Osteoblast (primary cell): ENCODE measurements at regions not wholly inside any gene's neighbourhood (a gene's known extent, or its start where the extent isn't known, plus 50 kb on each side); places are given as distances from the start of the nearest gene placed in this dataset.

Experiments used
- DNase-seq: peaks from one replicate; pipeline ENCODE4 v3.0.0; 2011; ENCODE audit warnings: low spot score, mixed read lengths; ENCODE audit not compliant: insufficient read length; ENCODE audit errors: missing footprints
- H2AFZ ChIP-seq: 2 replicates; pipeline ENCODE4 v1.6.0; 2011; ENCODE audit warnings: mild to moderate bottlenecking, low read length
- H3K27ac ChIP-seq: 2 replicates; pipeline ENCODE4 v1.5.1; 2011; ENCODE audit warnings: mild to moderate bottlenecking, low read depth, low read length, moderate library complexity
- H3K27me3 ChIP-seq: 2 replicates; pipeline ENCODE4 v1.6.0; 2012; ENCODE audit warnings: mild to moderate bottlenecking, control low read depth, inconsistent platforms, low read length, moderate library complexity; ENCODE audit not compliant: insufficient read depth
- H3K36me3 ChIP-seq: 2 replicates; pipeline ENCODE4 v1.5.1; 2011; ENCODE audit warnings: mild to moderate bottlenecking, low read length, control low read depth, moderate library complexity; ENCODE audit not compliant: insufficient read depth
- H3K4me1 ChIP-seq: 2 replicates; pipeline ENCODE4 v1.5.1; 2011; ENCODE audit warnings: mild to moderate bottlenecking, low read length, control low read depth, moderate library complexity; ENCODE audit not compliant: insufficient read depth
- H3K4me2 ChIP-seq: 2 replicates; pipeline ENCODE4 v1.6.0; 2011; ENCODE audit warnings: mild to moderate bottlenecking, low read length; ENCODE audit not compliant: insufficient read depth
- H3K4me3 ChIP-seq: fragments of 200-600 bp; sonication (generic); 3 replicates; pipeline ENCODE4 v1.5.1; 2012; ENCODE audit warnings: mild to moderate bottlenecking, low read length, inconsistent platforms; ENCODE audit not compliant: insufficient read depth
- H3K79me2 ChIP-seq: 2 replicates; pipeline ENCODE4 v1.6.0; 2012; ENCODE audit warnings: mild to moderate bottlenecking, low read length, control low read depth, inconsistent platforms; ENCODE audit not compliant: insufficient read depth
- H3K9me3 ChIP-seq: 2 replicates; pipeline ENCODE4 v1.5.1; 2011; ENCODE audit warnings: low read depth, low read length, control low read depth
- H4K20me1 ChIP-seq: 2 replicates; pipeline ENCODE4 v1.6.0; 2012; ENCODE audit warnings: mild to moderate bottlenecking, low read length, control low read depth; ENCODE audit not compliant: insufficient read depth
- TF ChIP-seq, protein P1 (sequence below): IDR thresholded peaks from 2 replicates; pipeline ENCODE4 v1.5.1; 2011; ENCODE audit warnings: mild to moderate bottlenecking, low read depth, low read length, moderate library complexity; ENCODE audit errors: extremely low read depth

GRCh38 chr5:155308289-155308688 lies 294.7 kb downstream of the KIF4B start:
- Histone ChIP-seq H2AFZ (no peak overlapping the region), H3K4me3 (no peak overlapping the region), H3K79me2 (no peaks in the 10 kb centered on the region), H3K36me3 (no peaks in the 10 kb centered on the region), H3K4me1 (no peaks in the 10 kb centered on the region), H3K27me3 (no peaks in the 10 kb centered on the region), H3K9me3 (peaks cover 2% of the 10 kb centered on the region), H3K27ac (no peak overlapping the region), H4K20me1 (no peaks in the 10 kb centered on the region), H3K4me2 (no peak overlapping the region)
- DNase-seq = no peak
- TF ChIP-seq, protein P1, sequence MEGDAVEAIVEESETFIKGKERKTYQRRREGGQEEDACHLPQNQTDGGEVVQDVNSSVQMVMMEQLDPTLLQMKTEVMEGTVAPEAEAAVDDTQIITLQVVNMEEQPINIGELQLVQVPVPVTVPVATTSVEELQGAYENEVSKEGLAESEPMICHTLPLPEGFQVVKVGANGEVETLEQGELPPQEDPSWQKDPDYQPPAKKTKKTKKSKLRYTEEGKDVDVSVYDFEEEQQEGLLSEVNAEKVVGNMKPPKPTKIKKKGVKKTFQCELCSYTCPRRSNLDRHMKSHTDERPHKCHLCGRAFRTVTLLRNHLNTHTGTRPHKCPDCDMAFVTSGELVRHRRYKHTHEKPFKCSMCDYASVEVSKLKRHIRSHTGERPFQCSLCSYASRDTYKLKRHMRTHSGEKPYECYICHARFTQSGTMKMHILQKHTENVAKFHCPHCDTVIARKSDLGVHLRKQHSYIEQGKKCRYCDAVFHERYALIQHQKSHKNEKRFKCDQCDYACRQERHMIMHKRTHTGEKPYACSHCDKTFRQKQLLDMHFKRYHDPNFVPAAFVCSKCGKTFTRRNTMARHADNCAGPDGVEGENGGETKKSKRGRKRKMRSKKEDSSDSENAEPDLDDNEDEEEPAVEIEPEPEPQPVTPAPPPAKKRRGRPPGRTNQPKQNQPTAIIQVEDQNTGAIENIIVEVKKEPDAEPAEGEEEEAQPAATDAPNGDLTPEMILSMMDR = no peak

DNA sequence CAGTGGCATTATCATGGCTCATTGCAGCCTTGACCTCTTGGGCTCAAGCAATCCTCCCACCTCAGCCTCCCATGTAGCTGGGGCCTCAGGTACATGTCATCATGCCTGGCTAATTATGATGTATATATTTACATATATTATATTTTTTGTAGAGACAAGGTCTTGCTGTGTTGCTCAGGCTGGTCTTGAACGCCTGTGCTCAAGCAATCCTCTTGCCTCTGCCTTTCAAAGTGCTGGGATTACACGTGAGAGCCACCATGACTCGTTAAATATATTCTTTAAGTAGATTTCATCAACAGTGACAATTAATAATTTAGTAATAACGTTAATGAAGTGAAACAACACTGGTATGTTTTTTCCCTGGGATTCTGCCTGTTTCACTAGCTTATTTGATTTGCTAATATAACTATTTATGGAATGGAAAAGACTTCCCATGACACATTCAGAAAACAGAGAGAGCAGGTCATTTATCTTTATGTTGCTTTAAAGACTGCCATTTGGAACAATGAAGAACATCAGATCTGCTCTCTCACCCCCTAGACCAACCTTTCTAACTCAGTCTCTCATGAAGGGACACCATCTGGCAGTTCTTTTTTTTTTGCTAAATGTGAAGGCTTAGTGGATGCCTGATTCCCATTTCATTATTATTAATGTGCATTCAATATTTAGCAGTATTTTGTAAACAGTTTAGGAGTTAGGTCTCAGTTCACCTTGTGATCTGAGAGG lies 295.6 kb downstream of the KIF4B start:
- DNase-seq = no peak
- H3K79me2 ChIP-seq = no peaks in the 10 kb centered on the region
- peaks cover 2% of the 10 kb centered on the region for H3K9me3 ChIP-seq
- H4K20me1 ChIP-seq = no peaks in the 10 kb centered on the region
- H3K4me1 ChIP-seq = no peaks in the 10 kb centered on the region
- no peaks in the 10 kb centered on the region for H3K36me3 ChIP-seq
- H3K4me3 ChIP-seq = no peak overlapping the region
- H3K27me3 ChIP-seq = no peaks in the 10 kb centered on the region
- H3K27ac ChIP-seq = no peak overlapping the region
- H2AFZ ChIP-seq = no peak overlapping the region
- no peak overlapping the region for H3K4me2 ChIP-seq
- TF ChIP-seq, protein P1 = no peak

DNA sequence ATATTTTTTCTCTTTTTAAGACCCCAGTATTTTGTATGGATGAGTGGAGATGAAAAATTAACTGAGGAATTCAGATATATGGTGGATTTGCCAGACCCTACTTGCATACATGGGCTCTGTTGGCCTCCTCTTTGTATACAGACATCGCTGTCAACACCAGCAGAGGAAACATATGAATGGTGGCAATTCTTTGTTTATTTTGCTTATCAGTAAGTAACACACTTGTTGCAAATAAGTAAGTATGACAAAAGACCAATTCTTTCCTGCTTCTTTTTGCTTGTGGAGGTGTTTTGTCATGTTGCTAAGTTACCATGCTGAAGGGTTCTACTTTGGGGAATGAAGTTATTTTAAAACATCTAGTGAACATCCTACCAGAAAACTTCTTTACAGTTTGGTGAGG lies 298.2 kb downstream of the KIF4B start:
- Histone ChIP-seq H4K20me1 (no peaks in the 10 kb centered on the region), H3K4me1 (no peaks in the 10 kb centered on the region), H2AFZ (no peak overlapping the region), H3K36me3 (no peaks in the 10 kb centered on the region), H3K79me2 (no peaks in the 10 kb centered on the region), H3K27me3 (no peaks in the 10 kb centered on the region), H3K4me2 (no peak overlapping the region), H3K4me3 (no peak overlapping the region), H3K9me3 (peaks cover 2% of the 10 kb centered on the region), H3K27ac (no peak overlapping the region)
- TF ChIP-seq, protein P1 = no peak
- DNase-seq = no peak

DNA sequence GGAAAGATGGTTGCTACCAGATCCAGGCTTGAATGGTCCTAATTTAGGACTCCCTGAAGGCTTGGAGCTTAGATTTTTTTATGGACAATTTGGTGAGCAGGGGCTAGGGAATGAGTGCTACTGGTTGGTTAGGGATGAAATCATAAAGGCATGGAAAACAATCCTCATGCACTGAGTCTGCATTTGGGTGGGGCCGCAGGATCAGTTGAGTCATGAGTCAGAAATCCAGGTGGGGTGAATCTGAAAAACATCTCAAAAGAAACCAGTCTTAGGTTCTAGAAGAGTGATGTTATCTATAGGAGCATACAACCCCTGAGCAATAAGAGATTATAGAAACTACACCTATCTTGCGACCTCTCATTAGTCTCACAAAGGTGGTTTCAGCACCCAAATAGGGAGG lies 300.0 kb downstream of the KIF4B start:
- Histone ChIP-seq H3K4me2 (no peak overlapping the region), H3K4me3 (no peak overlapping the region), H4K20me1 (no peaks in the 10 kb centered on the region), H3K27me3 (no peaks in the 10 kb centered on the region), H3K4me1 (no peaks in the 10 kb centered on the region), H2AFZ (no peak overlapping the region), H3K27ac (no peak overlapping the region), H3K9me3 (peaks cover 5% of the 10 kb centered on the region), H3K79me2 (no peaks in the 10 kb centered on the region), H3K36me3 (no peaks in the 10 kb centered on the region)
- no peak for DNase-seq
- TF ChIP-seq, protein P1 = no peak
